ENCODE measurements at regions not wholly inside any gene's neighbourhood (a gene's known extent, or its start where the extent isn't known, plus 50 kb on each side); places are given as distances from the start of the nearest gene placed in this dataset.

DNA sequence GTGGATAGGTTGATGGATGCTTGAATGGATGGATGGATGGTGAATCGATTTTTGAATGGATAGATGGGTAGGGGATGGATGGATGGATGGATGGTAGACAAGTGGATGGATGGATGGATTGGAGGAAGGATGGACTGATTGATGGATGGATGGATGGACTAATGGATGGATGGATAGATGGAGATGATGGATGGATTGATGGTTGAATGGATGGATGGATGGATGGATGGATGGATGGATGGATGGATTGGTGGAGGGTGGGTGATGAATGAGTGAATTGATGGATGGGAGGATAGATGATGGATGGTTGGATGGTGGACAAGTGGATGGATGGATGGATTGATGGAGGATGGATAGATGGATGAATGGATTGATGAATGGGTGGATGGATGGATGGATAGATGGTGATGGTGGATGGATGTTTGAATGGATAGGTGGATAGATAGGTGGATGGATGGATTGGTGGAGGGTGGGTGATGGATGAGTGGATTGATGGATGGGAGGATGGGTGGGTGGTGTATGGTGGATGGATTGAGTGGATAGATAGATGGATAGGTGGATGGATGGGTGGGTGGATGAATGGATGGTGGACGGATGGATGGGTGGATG is 1140.9 kb downstream of the BRD1 start:
- no peak for DNase-seq

DNA sequence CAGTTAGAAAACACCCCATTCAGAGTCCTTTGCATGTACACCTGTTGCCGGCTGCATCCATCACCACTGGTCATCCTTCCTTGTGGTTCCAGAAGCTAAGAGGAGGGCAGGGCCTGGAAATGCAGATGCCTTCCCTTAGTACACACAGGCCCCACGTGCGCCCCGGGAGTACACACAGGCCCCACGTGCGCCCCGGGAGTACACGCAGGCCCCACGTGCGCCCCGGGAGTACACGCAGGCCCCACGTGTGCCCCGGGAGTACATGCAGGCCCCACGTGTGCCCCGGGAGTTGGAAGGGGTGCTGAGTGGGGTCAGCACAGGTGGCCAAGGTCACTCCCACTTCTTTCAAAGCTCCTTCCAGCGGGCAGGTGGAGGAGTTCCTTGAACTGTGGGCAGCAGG is 1141.9 kb downstream of the BRD1 start:
- DNase-seq: no peak

DNA sequence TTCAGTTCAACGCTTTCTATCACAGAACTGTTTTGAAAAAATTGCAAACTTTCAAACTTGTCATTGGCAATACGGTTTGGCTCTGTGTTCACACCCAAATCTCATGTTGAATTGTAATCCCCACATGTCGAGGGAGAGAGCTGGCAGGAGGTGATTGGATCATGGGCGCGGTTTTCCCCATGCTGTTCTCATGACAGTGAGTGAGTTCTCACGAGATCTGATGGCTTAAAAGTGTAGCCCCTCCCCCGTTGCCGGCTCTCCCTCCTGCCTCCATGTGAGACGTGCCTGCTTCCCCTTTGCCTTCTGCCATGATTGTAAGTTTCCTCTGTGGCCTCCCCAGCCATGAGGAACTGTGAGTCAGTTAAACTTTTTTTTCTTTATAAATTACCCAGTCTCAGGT is 1144.0 kb downstream of the BRD1 start:
- no peak for DNase-seq

DNA sequence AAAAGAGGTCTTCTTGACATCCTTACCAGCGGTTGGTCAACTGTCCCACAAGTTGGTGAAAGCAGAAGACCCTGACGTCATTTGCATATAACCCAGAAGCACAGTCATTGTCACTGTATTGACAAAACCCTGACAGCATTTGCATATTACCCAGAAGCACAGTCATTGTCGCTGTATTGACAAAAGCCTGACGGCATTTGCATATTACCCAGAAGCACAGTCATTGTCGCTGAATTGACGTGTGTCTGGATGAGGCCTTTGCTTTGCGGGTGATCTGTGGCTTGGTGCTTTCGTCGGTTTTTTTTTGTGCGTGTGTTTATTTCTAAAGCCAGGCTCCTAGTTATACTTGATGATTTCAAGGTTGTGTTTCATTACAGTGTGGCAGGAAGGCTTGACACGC is 1145.2 kb downstream of the BRD1 start:
- DNase-seq: no peak

- DNase-seq: no peak
Observed at GRCh38 chr22:48680601-48681000, 1147.1 kb downstream of the BRD1 start.

DNA sequence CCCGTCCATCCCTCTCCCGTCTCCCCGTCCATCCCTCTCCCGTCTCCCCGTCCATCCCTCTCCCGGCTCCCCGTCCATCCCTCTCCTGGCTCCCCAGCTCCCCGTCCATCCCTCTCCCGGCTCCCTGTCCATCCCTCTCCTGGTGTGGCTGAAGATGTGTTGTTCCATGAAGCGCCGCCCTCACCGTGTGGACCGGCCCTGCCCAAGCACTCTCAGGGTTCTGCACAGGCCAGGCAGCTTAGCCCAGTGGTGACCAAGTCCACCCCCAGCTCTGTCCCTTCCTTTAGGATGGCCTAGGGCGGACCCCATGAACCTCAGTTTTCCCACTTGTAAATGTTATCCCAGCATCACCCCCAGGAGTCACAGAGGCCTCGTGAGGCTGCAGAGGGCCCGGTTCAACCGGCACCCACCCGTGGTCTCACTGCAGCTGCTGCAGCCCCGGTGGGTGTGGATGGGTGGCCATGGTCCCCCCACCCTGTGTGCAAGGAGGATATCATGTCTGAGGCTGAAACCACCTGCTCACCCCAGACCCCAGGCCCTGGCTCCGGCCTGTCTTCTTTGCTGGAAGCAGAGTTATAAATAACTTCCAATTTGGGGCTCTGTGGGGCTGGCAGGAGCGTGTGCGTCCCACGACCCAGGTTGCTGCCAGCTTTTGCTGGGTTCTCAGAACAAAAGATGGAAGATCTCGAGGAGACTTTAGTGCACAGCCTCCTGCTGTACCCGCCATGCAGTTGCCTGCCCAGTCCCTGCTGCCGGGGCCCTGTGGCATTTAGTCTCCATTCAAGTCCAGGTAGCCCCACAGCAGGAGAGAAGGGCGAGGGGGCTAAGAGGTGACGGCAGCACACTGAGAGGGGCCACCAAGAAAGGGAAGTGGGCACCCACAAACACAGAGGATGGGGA is 1147.8 kb downstream of the BRD1 start:
- no peak for DNase-seq

DNA sequence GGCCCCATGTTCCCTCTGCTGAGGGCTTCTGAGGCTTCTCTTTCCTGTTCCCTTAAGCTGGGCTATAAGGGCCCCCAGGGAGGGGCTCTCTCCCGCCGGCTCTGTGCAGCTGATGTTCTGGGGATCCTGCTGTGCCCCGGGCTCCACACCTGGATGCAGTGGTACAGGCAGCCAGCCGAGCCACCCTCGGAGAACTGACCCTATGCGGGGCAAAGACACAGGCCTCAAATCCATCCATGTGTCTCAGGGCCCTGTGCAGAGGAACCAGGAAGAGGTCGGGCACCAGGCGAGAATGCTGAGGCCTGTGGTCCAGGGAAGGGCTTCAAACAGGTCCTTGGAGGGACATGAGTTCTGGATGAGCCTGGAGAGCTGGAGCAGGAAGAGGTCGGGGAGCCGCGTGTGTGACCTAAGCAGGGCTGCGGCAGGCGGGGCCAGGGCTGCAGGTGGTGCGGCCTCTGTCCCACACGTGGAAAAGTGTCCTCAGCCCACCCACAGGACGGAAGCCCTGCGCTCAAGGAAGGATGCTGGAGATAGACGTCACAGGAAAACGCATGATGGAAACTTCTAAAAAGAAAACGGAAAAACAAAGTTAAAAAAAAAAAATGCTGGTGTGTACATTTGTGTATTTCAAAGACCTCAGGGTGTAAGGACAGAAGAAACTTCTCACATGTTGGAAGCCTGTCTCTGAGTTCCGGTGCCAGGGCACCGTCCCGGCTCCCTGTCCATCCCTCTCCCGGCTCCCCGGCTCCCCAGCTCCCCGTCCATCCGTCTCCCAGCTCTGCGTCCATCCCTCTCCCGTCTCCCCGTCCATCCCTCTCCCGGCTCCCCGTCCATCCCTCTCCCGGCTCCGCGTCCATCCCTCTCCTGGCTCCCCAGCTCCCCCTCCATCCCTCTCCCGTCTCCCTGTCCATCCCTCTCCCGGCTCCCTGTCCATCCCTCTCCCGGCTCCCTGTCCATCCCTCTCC is 1149.2 kb downstream of the BRD1 start:
- DNase-seq: no peak

GRCh38 chr22:48677621-48678020 is 1150.1 kb downstream of the BRD1 start:
- no peak for DNase-seq

GRCh38 chr22:48677168-48677520 is 1150.5 kb downstream of the BRD1 start:
- DNase-seq: no peak

DNA sequence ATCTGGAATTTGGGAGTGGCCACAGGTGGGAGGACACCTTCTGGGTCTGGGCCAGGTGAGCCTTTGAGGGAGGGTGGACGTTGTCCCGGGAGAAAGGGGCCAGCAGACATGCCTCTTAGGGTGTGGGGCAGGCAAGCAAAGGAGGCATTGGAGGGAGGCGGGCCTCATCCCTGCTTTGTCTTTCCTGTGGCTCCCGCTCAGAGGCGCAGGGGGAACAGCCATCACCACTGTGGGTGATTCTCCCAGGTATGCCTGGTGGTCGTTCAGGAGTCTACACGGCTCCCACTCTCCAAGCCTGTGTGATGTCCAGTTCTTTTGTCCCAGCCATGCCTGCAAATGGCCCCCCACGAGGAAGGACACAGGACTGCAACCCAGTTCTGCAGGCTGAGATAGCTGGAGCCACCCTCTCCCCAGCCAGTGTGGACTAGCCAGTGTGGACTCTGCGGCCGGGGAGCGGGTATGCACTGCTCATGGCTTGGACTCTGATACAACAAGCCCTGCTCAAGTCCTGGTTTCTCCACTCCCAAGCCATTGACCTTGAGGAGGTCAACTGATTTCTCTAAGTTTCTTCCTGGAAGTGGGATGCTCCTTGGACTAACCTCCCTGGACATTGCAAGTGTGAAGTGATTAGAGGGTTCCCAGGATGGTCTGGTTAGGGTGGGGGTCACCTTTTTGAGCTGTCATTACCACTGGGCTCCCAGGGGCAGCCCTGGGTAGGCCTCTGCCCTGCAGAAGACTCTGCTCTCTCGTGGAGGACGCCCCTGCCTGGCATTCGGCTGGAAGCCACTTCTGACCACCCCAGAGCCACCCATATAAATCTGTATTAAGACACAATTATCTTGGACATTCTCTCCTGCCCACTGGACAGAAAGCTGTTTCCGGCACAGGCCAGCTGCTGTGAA is 1151.2 kb downstream of the BRD1 start:
- DNase-seq: no peak

DNA sequence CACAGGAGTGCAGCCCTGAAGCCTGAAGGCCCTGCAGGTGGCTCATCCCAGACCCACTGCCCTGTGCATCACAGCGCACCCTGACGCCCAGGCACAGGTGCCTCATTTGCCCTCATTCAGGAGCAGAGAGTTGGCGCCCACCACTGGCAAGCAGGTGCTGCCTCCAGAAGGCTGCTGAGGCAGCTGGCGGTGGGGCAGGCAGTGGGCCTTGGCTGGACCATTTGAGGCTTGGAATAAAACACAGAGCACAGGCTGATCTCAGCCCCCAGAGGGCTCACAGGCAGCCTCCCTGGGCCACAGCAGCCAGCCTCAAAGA is 1151.9 kb downstream of the BRD1 start:
- DNase-seq: no peak

- no peak for DNase-seq
Observed at GRCh38 chr22:48675141-48675829, 1152.4 kb downstream of the BRD1 start.

GRCh38 chr22:48673806-48674500 is 1153.7 kb downstream of the BRD1 start:
- no peak for DNase-seq

DNA sequence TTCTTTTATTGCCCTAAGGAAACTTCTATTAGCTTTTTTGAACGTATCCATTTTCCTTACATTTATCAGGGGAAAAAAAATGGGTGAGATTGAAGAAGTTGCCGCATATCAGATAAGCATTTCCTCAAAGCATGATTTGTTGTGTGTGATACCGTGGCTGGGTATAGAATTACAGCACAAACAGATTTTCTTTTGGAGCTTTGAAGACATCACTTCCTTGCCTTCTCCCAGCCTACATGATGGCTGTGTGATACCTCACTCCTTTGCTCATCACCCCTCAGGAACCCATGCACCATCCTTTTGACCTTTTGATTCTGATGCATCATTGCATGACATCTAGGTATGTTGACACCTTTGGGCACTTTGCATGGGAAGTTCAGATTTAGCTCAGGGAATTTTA is 1155.3 kb downstream of the BRD1 start:
- no peak for DNase-seq

DNA sequence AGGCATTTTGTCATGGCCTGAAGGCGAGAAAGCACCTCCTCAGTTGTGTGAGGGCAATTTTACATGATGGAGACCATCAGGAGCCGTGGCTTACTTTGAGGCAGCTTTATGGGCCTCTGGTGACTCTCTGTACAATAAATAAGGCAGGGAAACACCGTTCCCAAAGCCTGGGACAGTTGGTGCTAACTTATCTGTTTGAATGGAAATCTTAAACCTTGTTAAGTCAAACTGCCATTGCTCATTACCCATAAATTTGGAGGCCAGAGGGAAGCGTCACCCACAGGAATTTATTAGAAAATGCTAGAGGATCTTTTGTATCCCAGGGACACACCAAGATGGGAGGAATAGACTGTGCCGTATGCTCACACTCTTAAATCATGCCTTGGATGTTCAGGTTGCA is 1156.9 kb downstream of the BRD1 start:
- no peak for DNase-seq

DNA sequence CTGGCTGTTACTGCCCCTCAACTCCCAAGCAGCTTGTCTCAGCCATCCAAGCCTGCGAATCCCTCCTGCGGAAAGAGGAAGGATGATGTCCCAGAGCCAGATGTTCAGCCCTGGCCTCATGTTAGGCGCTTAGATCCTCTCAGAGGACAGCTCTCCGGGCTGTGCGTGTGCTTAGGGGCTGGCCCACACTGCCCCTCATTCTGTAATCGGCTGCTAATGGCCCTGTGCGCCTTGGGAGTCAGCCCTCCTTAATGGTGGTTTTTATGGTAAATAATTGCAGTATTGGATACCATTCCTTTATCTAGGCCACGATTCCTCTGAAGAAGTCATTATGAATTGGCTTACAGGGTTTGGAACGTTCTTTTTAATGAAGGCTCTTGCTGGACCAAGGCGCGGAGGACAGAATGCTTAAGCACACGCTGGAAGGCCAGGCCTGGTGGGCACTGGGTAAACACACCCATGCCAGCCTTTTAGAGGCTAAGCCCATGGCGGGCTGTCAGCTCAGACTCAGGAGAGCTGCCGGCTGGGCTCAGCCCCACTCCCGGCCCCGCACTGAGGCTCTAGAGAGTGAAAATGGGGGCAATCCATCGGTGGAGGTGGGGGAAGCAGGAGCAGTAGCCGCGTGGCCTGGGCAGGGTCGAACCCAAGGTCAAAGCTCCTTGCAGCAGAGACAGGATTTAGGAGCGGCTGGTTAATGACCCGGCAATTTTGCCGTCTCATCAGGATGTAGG is 1157.5 kb downstream of the BRD1 start:
- no peak for DNase-seq

GRCh38 chr22:48669226-48669625 is 1158.4 kb downstream of the BRD1 start:
- no peak for DNase-seq

- no peak for DNase-seq
Observed at GRCh38 chr22:48667289-48667688, 1160.4 kb downstream of the BRD1 start.

GRCh38 chr22:48666620-48667019 is 1161.1 kb downstream of the BRD1 start:
- no peak for DNase-seq

DNA sequence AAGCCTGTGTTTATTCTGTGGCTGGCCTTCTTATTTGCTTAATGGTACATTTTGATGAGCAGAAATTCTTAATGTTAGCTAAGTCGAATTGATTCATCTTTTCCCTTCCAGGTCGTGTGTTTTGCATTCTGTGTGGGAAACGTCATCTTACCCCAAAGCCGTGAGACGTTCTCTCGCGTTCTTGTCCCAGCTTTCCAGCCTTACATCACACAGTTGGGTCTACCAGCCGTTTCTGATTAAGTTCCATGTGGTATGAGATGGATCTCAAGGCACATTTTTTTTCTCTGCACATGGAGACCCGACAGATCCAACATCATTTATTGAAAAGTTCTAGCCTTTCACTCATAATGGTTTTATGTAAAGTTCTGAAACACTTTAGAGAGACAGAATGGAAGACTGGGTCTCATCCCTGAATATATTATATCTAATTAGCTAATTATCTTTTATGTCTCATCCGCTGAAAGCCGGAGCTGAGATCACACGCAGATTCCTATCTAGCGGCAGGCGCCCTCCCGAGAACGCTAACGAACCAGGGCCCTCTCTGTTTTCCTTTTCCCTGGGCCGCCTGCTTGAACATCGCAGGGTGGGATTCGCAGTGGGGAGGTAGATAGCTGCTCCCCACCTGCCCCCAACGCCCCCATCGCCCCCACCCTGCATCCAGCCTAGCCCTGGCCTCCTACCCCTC is 1162.2 kb downstream of the BRD1 start:
- DNase-seq: no peak
